ENCODE measurements at regions not wholly inside any gene's neighbourhood (a gene's known extent, or its start where the extent isn't known, plus 50 kb on each side); places are given as distances from the start of the nearest gene placed in this dataset.

DNA sequence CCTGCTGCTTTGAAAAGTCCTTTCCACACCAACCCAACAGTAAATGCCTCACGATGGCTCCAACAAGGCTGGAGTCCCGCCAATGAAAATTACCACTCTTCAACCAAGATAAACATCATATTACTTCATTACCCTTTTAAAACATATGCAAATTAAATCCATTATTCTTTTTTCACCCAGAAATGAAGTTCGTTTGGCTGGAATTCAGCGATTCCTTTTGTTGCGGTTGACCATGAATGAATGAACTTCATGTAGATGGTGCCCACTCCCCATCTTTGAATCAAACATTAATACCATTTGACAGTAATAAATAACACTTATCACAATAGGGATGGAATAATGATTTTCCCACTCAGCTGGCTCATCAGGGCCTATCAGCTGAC is 211.5 kb upstream of the TOX3 start:
- TF ChIP-seq, protein P1, sequence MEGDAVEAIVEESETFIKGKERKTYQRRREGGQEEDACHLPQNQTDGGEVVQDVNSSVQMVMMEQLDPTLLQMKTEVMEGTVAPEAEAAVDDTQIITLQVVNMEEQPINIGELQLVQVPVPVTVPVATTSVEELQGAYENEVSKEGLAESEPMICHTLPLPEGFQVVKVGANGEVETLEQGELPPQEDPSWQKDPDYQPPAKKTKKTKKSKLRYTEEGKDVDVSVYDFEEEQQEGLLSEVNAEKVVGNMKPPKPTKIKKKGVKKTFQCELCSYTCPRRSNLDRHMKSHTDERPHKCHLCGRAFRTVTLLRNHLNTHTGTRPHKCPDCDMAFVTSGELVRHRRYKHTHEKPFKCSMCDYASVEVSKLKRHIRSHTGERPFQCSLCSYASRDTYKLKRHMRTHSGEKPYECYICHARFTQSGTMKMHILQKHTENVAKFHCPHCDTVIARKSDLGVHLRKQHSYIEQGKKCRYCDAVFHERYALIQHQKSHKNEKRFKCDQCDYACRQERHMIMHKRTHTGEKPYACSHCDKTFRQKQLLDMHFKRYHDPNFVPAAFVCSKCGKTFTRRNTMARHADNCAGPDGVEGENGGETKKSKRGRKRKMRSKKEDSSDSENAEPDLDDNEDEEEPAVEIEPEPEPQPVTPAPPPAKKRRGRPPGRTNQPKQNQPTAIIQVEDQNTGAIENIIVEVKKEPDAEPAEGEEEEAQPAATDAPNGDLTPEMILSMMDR (IDR thresholded peaks at IDR 0.05; ENCODE audit: insufficient read depth, low read length, poor library complexity, severe bottlenecking): no peak
- no peak for TF ChIP-seq EZH2phosphoT487 (conservative IDR thresholded peaks at IDR 0.05; ENCODE audit: low read length)

All from SU-DHL-6 (cell line).